ENCODE measurements at regions not wholly inside any gene's neighbourhood (a gene's known extent, or its start where the extent isn't known, plus 50 kb on each side); places are given as distances from the start of the nearest gene placed in this dataset.

DNA sequence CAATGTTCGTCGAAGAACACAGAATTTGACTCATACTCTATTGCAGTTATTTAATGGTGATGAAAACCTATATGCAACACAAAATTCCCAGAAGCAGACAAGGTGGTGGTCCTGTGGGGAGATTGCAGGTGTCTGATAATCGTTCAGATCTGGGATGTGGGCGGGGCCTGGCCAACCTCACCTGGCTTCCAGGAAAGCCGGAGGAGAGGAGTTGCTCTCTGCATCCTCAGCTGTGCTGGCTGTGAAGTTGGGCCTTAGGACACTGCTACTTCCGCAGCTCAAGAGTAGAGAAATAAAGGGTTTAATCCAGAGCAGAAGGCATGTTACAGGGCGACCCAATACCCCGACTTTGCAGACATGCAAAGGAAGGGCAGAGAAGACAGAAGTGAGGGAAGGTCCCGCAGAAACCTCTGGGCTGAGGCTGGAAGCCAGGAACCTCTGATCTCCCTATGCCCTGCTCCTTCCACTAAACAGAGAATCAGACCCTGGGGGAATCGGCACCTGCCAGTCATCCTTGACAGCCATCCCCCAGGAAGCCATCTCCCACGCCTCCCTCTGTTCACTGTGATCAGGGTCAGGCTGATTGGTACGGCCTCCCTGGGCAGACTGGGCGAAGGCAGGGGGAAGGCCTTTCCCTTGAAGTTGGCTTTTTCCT is 590.3 kb downstream of the AJAP1 start:
- Histone ChIP-seq H3K36me3 (no peaks in the 10 kb centered on the region), H3K4me3 (no peak overlapping the region), H3K27me3 (no peaks in the 10 kb centered on the region), H3K9me3 (no peaks in the 10 kb centered on the region), H3K27ac (no peak overlapping the region), H3K4me1 (no peaks in the 10 kb centered on the region)
- no peak for DNase-seq
- TF ChIP-seq, protein P1, sequence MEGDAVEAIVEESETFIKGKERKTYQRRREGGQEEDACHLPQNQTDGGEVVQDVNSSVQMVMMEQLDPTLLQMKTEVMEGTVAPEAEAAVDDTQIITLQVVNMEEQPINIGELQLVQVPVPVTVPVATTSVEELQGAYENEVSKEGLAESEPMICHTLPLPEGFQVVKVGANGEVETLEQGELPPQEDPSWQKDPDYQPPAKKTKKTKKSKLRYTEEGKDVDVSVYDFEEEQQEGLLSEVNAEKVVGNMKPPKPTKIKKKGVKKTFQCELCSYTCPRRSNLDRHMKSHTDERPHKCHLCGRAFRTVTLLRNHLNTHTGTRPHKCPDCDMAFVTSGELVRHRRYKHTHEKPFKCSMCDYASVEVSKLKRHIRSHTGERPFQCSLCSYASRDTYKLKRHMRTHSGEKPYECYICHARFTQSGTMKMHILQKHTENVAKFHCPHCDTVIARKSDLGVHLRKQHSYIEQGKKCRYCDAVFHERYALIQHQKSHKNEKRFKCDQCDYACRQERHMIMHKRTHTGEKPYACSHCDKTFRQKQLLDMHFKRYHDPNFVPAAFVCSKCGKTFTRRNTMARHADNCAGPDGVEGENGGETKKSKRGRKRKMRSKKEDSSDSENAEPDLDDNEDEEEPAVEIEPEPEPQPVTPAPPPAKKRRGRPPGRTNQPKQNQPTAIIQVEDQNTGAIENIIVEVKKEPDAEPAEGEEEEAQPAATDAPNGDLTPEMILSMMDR (IDR thresholded peaks at IDR 0.05), result no peak
- TF ChIP-seq POLR2A (IDR thresholded peaks at IDR 0.05) (no peak), EP300 (IDR thresholded peaks at IDR 0.05; ENCODE audit: low read depth) (no peak), POLR2AphosphoS5 (IDR thresholded peaks at IDR 0.05) (no peak)
- intact Hi-C loops (cut with DNase I; ENCODE audit: low total_unique reads), result no loop called here
- in situ Hi-C loops (cut with MboI; ENCODE audit: low pct_ligation_motif_present in 1 of 4, low pct_unique_long_range_greater_than_20kb in 1 of 4, low sequenced_read_pairs in 3 of 4), result no loop called here
- WGBS, 2 donors (ENCODE audit: low coverage in 1 of 2), result 62 to 86% methylated on average over 2 to 13 of the region's 13 CpGs

GRCh38 chr1:5242850-5243249 is 588.4 kb downstream of the AJAP1 start:
- H3K36me3 ChIP-seq, result no peaks in the 10 kb centered on the region
- H3K9me3 ChIP-seq, result no peaks in the 10 kb centered on the region
- intact Hi-C loops (cut with DNase I; ENCODE audit: low total_unique reads), result no loop called here
- no peak overlapping the region for H3K4me3 ChIP-seq
- H3K27ac ChIP-seq, result no peak overlapping the region
- WGBS, 2 donors (ENCODE audit: low coverage in 1 of 2), result 50 to 65% methylated on average over 3 to 5 of the region's 5 CpGs
- in situ Hi-C loops (cut with MboI; ENCODE audit: low pct_ligation_motif_present in 1 of 4, low pct_unique_long_range_greater_than_20kb in 1 of 4, low sequenced_read_pairs in 3 of 4), result no loop called here
- no peak for DNase-seq
- H3K4me1 ChIP-seq, result no peaks in the 10 kb centered on the region
- no peaks in the 10 kb centered on the region for H3K27me3 ChIP-seq
- TF ChIP-seq POLR2AphosphoS5 (IDR thresholded peaks at IDR 0.05) (no peak), EP300 (IDR thresholded peaks at IDR 0.05; ENCODE audit: low read depth) (no peak), POLR2A (IDR thresholded peaks at IDR 0.05) (no peak)
- TF ChIP-seq, protein P1 (IDR thresholded peaks at IDR 0.05), result no peak

- no peak overlapping the region for H3K27ac ChIP-seq
- intact Hi-C loops (cut with DNase I; ENCODE audit: low total_unique reads), result no loop called here
- WGBS, 2 donors (ENCODE audit: low coverage in 1 of 2), result 55% methylated on average over 5 of the region's 5 CpGs; no CpG with 5 or more reads in 1 of the 2 donors
- no peak overlapping the region for H3K4me3 ChIP-seq
- no peaks in the 10 kb centered on the region for H3K4me1 ChIP-seq
- DNase-seq, result no peak
- in situ Hi-C loops (cut with MboI; ENCODE audit: low pct_ligation_motif_present in 1 of 4, low pct_unique_long_range_greater_than_20kb in 1 of 4, low sequenced_read_pairs in 3 of 4), result no loop called here
- H3K27me3 ChIP-seq, result no peaks in the 10 kb centered on the region
- H3K36me3 ChIP-seq, result no peaks in the 10 kb centered on the region
- H3K9me3 ChIP-seq, result no peaks in the 10 kb centered on the region
- TF ChIP-seq POLR2A (IDR thresholded peaks at IDR 0.05) (no peak), EP300 (IDR thresholded peaks at IDR 0.05; ENCODE audit: low read depth) (no peak), POLR2AphosphoS5 (IDR thresholded peaks at IDR 0.05) (no peak)
- TF ChIP-seq, protein P1 (IDR thresholded peaks at IDR 0.05), result no peak
Measured at GRCh38 chr1:5239911-5240310, 585.5 kb downstream of the AJAP1 start.

DNA sequence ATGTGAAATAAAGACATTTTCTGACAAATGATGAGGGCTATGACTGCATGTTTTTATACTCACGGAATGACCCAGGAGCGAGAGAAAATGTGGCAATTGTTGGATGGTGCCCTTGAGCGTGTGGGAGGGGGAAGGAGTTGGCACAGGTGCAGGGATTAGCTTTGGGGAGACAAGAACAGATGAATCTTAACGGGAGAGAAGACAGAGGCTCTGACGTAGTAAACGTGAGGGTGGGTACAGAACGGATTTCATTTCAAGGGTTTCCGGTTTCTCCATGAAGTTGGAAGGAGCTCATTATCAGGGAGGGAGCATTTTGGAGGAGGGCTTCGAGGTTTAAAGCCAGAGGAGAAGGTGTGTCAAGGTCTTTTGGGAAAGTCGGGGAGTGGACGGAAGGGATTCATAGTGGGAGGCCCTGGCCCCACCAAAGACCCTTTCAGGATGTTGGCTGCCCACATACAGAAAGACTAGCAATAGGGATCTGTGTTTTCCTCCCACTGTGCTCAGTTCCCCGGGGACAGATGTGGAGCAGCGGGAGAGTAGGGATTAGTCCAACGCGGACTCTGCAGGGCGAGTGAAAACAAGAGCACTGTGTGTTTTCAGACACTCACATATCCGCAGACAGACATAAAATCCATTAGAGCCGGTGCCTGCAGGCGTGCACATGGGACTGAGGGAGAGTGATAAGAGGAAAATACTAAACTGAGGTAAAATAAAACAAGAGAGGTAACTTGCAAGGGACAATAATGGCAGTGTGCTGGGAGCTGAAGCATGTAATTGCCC is 584.1 kb downstream of the AJAP1 start:
- intact Hi-C loops (cut with DNase I; ENCODE audit: low total_unique reads), result no loop called here
- Histone ChIP-seq H3K27me3 (no peaks in the 10 kb centered on the region), H3K9me3 (no peaks in the 10 kb centered on the region), H3K4me1 (no peaks in the 10 kb centered on the region), H3K27ac (no peak overlapping the region), H3K4me3 (no peak overlapping the region), H3K36me3 (no peaks in the 10 kb centered on the region)
- in situ Hi-C loops (cut with MboI; ENCODE audit: low pct_ligation_motif_present in 1 of 4, low pct_unique_long_range_greater_than_20kb in 1 of 4, low sequenced_read_pairs in 3 of 4), result no loop called here
- no peak for TF ChIP-seq EP300 (IDR thresholded peaks at IDR 0.05; ENCODE audit: low read depth)
- TF ChIP-seq POLR2A (IDR thresholded peaks at IDR 0.05), result no peak
- TF ChIP-seq, protein P1 (IDR thresholded peaks at IDR 0.05), result no peak
- no peak for TF ChIP-seq POLR2AphosphoS5 (IDR thresholded peaks at IDR 0.05)
- 81 to 86% methylated on average over 12 to 19 of the region's 19 CpGs for WGBS, 2 donors (ENCODE audit: low coverage in 1 of 2)
- no peak for DNase-seq
